Choroid plexus epithelial cell (primary cell): ENCODE measurements at regions not wholly inside any gene's neighbourhood (a gene's known extent, or its start where the extent isn't known, plus 50 kb on each side); places are given as distances from the start of the nearest gene placed in this dataset.
A peak's percentile ranks its signal among the peaks of the same experiment; 100 is the strongest.

Experiments used
- DNase-seq: peaks from one replicate; pipeline ENCODE4 v3.0.0-alpha.2; 2010; ENCODE audit warnings: low read depth
- H3K4me3 ChIP-seq: 2 replicates; pipeline ENCODE4 v1.5.1; 2011; ENCODE audit warnings: low read depth, mild to moderate bottlenecking, control low read depth, low read length, moderate library complexity
- CTCF ChIP-seq: conservative IDR thresholded peaks from 2 replicates; pipeline ENCODE4 v1.5.1; 2011; ENCODE audit warnings: low read depth, mild to moderate bottlenecking, control low read depth, inconsistent platforms, low read length, moderate library complexity

DNA sequence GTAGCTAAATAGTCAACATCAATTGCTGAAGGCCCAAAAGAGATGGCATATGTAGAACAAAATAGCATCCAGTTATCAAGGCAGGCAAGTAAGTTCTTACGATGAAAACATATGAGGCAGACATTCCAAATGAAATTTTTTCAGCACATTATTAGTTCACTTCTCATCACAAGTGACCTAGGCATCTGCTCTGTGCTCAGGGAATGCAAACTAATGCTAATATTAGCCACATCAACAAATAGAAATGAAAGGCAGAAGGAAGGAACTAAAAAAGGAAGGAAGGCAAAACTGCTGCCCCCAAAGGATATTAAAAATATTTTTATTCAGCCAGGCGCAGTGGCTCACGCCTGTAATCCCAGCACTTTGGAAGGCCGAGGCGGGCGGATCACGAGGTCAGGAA lies 51.2 kb upstream of the ROCK1 start:
- H3K4me3 ChIP-seq: no peak overlapping the region
- no peak for DNase-seq
- no peak for TF ChIP-seq CTCF

- DNase-seq: peak; percentile 85
- TF ChIP-seq CTCF: no peak
- no peak overlapping the region for H3K4me3 ChIP-seq
Measured at GRCh38 chr18:21163647-21164547, 52.3 kb upstream of the ROCK1 start.

DNA sequence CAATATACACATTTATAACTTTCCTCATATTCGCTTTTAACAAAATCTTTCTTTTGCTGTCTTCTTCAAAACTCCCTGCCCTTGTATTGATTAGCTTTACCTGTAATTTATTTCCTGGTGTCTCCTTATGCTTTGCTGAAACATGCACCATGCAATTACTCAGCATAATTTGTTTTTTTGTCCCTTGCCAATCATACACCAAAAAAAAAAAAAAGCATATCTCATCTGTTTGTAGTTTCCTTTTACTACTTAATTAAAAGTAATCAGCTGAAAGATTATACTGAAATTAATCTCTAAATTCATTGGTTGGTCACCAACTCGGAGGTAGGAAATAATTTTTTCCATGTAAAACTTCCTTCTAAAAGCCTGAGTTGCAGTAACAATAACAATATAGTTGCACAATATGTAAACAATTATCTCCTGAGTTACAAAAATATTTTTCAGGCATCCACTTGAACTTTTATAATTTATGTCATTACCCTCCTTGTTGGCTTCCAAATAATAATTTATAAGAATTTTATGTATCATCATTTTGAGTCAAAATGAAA lies 53.0 kb upstream of the ROCK1 start:
- TF ChIP-seq CTCF: no peak
- DNase-seq: no peak
- no peak overlapping the region for H3K4me3 ChIP-seq

- H3K4me3 ChIP-seq: no peak overlapping the region
- no peak for TF ChIP-seq CTCF
- DNase-seq: peak; percentile 8
Measured at GRCh38 chr18:21167641-21168377, 56.2 kb upstream of the ROCK1 start.

GRCh38 chr18:21168880-21169279 lies 57.3 kb upstream of the ROCK1 start:
- DNase-seq: no peak
- TF ChIP-seq CTCF: no peak
- H3K4me3 ChIP-seq: no peak overlapping the region

DNA sequence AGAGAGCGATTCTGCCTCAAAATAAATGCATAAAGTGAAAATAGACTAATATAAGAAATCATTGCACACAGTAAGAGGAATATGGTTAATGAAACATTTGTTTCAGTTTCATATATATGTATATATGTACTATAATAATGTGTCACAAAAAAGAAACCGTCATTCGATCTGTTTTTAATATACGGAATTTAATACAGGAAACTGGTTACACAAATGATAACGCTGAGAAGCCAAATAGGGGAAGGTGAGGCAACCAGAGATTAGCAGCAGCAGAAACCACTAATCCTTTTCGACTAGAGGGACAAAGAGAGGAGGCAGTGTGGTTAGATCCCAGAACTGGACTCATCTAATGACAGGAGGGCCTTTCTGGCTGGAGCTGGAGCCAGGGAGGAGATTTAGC lies 64.2 kb upstream of the GREB1L start:
- H3K4me3 ChIP-seq: no peak overlapping the region
- DNase-seq: no peak
- TF ChIP-seq CTCF: no peak
